ENCODE measurements at regions not wholly inside any gene's neighbourhood (a gene's known extent, or its start where the extent isn't known, plus 50 kb on each side); places are given as distances from the start of the nearest gene placed in this dataset.
"Not testable (repeated sequence)": the region's sequence is repeated elsewhere in the genome, so short reads cannot be mapped to it uniquely, and the experiment has no call there.

DNA sequence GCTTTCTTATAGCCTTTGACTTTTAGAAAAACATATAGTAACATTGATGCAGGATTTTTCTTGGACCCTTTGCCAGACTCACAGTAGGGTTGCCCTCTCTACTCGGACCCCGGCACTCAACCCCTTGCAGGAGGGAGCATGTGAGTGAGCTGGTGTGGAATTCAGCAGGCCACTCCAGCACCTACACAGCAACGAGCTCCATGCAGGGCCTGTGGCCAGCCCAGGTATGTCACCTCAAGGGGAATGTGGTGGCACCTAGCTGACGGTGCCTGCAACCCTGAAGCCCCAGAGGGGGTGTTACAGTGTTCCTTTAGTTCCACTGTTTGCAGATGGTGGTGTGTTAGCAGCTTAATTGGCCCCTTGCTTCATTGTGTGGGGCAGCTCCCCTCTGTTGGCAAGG is 414.9 kb downstream of the KCNJ2 start:
- no peak overlapping the region for H3K4me3 ChIP-seq (ENCODE audit: low read depth, low read length)
- TF ChIP-seq, protein P1, sequence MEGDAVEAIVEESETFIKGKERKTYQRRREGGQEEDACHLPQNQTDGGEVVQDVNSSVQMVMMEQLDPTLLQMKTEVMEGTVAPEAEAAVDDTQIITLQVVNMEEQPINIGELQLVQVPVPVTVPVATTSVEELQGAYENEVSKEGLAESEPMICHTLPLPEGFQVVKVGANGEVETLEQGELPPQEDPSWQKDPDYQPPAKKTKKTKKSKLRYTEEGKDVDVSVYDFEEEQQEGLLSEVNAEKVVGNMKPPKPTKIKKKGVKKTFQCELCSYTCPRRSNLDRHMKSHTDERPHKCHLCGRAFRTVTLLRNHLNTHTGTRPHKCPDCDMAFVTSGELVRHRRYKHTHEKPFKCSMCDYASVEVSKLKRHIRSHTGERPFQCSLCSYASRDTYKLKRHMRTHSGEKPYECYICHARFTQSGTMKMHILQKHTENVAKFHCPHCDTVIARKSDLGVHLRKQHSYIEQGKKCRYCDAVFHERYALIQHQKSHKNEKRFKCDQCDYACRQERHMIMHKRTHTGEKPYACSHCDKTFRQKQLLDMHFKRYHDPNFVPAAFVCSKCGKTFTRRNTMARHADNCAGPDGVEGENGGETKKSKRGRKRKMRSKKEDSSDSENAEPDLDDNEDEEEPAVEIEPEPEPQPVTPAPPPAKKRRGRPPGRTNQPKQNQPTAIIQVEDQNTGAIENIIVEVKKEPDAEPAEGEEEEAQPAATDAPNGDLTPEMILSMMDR (IDR thresholded peaks at IDR 0.05; ENCODE audit: insufficient read depth, low read depth, low read length), result no peak
- DNase-seq (ENCODE audit: low read depth), result no peak

DNA sequence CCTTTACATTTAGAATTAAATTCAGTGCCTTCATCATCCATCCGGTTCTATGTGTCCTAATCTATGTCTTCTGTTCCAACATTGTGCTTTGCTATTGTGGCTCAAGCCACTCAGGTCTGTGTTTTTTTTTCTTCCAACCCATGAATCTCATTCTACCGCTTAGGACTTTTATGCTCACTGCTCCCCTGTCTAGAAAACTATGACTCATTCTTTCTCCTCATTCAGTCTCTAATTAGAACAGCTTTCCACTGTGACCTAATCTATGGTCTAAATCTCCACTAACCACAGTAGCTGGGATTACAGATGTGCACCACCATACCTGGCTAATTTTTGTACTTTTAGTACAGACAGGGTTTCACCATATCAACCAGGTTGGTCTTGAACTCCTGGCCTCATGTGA is 418.7 kb downstream of the KCNJ2 start:
- no peak overlapping the region for H3K4me3 ChIP-seq (ENCODE audit: low read depth, low read length)
- DNase-seq (ENCODE audit: low read depth), result no peak
- TF ChIP-seq, protein P1 (IDR thresholded peaks at IDR 0.05; ENCODE audit: insufficient read depth, low read depth, low read length), result no peak

DNA sequence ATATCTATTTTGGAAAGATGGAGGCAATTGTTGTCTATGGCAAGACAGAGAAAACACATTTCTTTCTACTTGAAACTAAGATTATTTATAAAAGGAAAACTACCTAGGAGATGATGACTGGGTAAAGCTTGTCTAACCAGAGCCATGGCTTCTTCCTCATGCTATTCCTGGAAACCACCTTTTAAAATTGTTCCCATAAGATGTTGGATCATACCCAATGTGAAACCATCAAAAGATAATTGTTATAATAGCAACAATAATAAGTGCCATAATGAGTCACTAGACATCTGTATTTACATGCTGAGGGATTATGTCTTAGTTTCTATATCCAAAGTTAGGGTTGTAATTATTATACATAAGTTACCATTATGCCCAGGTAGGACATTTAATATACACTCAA is 428.4 kb downstream of the KCNJ2 start:
- H3K4me3 ChIP-seq (ENCODE audit: low read depth, low read length), result no peak overlapping the region
- DNase-seq (ENCODE audit: low read depth), result no peak
- TF ChIP-seq, protein P1 (IDR thresholded peaks at IDR 0.05; ENCODE audit: insufficient read depth, low read depth, low read length), result no peak

DNA sequence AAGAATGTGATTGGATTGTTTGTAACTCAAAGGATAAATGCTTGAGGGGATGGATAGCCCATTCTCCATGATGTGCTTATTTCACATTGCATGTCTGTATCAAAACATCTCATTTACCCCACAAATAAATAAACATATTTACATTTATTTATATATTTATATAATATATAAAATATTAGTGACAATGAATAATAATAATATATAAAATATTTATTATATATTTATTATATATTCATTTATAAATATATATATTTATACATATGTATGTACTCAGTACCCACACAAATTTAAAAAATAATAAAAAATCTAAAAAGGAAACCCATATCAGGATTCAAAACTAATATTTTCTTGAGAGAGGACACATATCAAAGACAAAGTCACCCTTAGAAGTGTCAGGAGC is 429.9 kb downstream of the KCNJ2 start:
- DNase-seq (ENCODE audit: low read depth), result no peak
- TF ChIP-seq, protein P1 (IDR thresholded peaks at IDR 0.05; ENCODE audit: insufficient read depth, low read depth, low read length), result no peak
- no peak overlapping the region for H3K4me3 ChIP-seq (ENCODE audit: low read depth, low read length)

DNA sequence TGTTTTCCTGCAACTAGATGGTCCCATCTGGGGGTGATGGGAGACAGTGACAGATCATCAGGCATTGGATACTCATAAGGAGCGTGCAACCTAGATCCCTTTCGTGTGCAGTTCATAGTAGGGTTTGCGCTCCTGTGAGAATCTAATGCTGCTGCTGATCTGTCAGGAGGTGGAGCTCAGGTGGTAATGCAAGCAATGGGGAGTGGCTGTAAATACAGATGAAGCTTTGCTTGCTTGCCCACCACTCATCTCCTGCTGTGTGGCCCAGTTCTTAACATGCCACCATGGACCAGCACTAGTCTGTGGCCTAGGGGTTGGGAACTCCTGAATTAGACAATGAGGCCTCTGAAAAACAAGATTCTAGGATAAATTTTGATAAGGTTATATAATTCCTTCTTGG is 430.6 kb downstream of the KCNJ2 start:
- DNase-seq (ENCODE audit: low read depth); H3K4me3 ChIP-seq (ENCODE audit: low read depth, low read length): not testable (repeated sequence)

DNA sequence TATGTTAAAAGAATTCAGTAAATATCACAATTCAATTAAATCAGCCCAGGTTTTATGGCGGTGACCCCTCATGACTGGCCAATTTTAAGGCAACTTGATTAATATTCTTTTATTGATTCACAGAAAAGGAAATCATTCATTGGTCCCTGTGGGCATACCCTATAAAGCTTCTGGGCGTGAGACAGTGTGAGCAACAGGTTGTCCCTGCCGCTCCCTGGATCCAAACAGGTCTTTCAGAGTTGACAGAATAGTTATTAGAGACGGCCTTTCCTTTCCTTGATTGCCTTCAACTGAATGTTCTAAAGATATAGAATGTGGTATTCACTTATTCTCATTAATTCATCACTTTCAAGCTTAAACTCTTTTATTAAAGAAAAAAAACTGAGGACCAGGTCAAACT is 433.9 kb downstream of the KCNJ2 start:
- DNase-seq (ENCODE audit: low read depth), result no peak
- TF ChIP-seq, protein P1 (IDR thresholded peaks at IDR 0.05; ENCODE audit: insufficient read depth, low read depth, low read length), result no peak

DNA sequence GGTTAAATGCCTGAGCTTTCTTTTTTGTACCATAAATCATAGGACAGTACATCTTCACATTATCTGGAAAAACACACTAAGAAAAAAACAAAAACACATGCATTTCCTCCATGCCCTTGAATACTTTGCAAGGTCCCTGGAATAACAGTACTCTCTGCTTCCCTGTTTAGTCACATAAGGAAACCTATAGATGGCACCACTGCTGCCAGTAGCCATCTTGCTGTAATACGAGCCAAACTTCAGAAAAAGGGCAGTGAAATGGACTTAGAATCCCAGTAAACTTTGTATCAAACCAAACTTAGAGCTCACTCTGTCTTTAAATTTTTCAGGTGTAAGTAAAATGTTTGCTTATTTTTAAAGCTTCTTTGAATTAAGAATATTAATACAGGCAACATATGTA is 435.5 kb downstream of the KCNJ2 start:
- TF ChIP-seq, protein P1 (IDR thresholded peaks at IDR 0.05; ENCODE audit: insufficient read depth, low read depth, low read length), result no peak

More for the DNA sequence above, 433.9 kb downstream of the KCNJ2 start:
- no peak overlapping the region for H3K4me3 ChIP-seq (ENCODE audit: low read depth, low read length)

More for the DNA sequence above, 435.5 kb downstream of the KCNJ2 start:
- no peak for DNase-seq (ENCODE audit: low read depth)
- H3K4me3 ChIP-seq (ENCODE audit: low read depth, low read length), result no peak overlapping the region

Data from fibroblast of villous mesenchyme (primary cell).